MCF 10A (cell line): ENCODE measurements at regions not wholly inside any gene's neighbourhood (a gene's known extent, or its start where the extent isn't known, plus 50 kb on each side); places are given as distances from the start of the nearest gene placed in this dataset.

Experiments
- BruUV-seq: library from RNA; stranded (reverse); fragments of 400-500 nt; replicated peaks from 2 replicates; lab custom pipeline; 2021; lab: Mats Ljungman, UMichigan
- CTCF ChIA-PET: fragments of 300-600 bp; sonication (Branson Sonifier 250); formaldehyde crosslinking; extraction: SDS; loops from one replicate; lab custom pipeline; 2021; ENCODE audit warnings: antibody characterized with exemption, inconsistent platforms; lab: Yijun Ruan, JAX
- POLR2A ChIA-PET: fragments of 300-600, 350-650 bp; sonication (Branson Sonifier 250); formaldehyde crosslinking; extraction: SDS; loops from one replicate; lab custom pipeline; 2020; ENCODE audit warnings: antibody characterized with exemption, inconsistent platforms; lab: Yijun Ruan, JAX
- DNase-seq: peaks from one replicate; pipeline ENCODE4 v3.0.0-alpha.2; 2018; ENCODE audit not compliant: unreplicated experiment
- H3K27ac Mint-ChIP-seq: one replicate; pipeline ENCODE4 v1.8.0; 2022; ENCODE audit warnings: mild to moderate bottlenecking, low read depth, mixed read lengths; ENCODE audit not compliant: unreplicated experiment
- H3K27me3 Mint-ChIP-seq: one replicate; pipeline ENCODE4 v1.8.0; 2022; ENCODE audit warnings: mixed read lengths; ENCODE audit not compliant: insufficient read depth, unreplicated experiment
- H3K36me3 Mint-ChIP-seq: one replicate; pipeline ENCODE4 v1.8.0; 2022; ENCODE audit warnings: mild to moderate bottlenecking, moderate library complexity, mixed read lengths; ENCODE audit not compliant: insufficient read depth, unreplicated experiment
- H3K4me1 Mint-ChIP-seq: one replicate; pipeline ENCODE4 v1.8.0; 2022; ENCODE audit warnings: mixed read lengths; ENCODE audit not compliant: insufficient read depth, unreplicated experiment
- H3K4me3 Mint-ChIP-seq: one replicate; pipeline ENCODE4 v1.8.0; 2022; ENCODE audit warnings: mild to moderate bottlenecking, moderate library complexity, mixed read lengths; ENCODE audit not compliant: unreplicated experiment
- H3K9me3 Mint-ChIP-seq: one replicate; pipeline ENCODE4 v1.8.0; 2022; ENCODE audit warnings: mixed read lengths; ENCODE audit not compliant: unreplicated experiment
- intact Hi-C: fragments of 100-400 bp; cut with micrococcal nuclease; formaldehyde crosslinking; loops from 2 replicates; pipeline ENCODE4 v1.14.1; 2022
- TF ChIP-seq, protein P1 (sequence below): fragments of 200-600 bp; IDR thresholded peaks from one replicate; pipeline ENCODE4 v1.8.0; 2022; ENCODE audit warnings: antibody characterized with exemption, mild to moderate bottlenecking; ENCODE audit not compliant: unreplicated experiment

GRCh38 chr5:74021126-74021525 is 395.1 kb downstream of the ARHGEF28 start:
- Mint-ChIP-seq H3K4me1 (peaks cover 16% of the 10 kb centered on the region), H3K27ac (no peak overlapping the region), H3K4me3 (no peak overlapping the region), H3K27me3 (no peaks in the 10 kb centered on the region), H3K36me3 (peaks cover 8% of the 10 kb centered on the region), H3K9me3 (no peaks in the 10 kb centered on the region)
- CTCF ChIA-PET: no interaction called here
- no peak for DNase-seq
- intact Hi-C loops: no loop called here
- BruUV-seq: no TSS peak
- POLR2A ChIA-PET: interaction anchor here (1.0 kb wide), 1 partner anchor 14 kb away, joined by 4 read pairs; no protein-coding TSS in a partner anchor
- TF ChIP-seq, protein P1, sequence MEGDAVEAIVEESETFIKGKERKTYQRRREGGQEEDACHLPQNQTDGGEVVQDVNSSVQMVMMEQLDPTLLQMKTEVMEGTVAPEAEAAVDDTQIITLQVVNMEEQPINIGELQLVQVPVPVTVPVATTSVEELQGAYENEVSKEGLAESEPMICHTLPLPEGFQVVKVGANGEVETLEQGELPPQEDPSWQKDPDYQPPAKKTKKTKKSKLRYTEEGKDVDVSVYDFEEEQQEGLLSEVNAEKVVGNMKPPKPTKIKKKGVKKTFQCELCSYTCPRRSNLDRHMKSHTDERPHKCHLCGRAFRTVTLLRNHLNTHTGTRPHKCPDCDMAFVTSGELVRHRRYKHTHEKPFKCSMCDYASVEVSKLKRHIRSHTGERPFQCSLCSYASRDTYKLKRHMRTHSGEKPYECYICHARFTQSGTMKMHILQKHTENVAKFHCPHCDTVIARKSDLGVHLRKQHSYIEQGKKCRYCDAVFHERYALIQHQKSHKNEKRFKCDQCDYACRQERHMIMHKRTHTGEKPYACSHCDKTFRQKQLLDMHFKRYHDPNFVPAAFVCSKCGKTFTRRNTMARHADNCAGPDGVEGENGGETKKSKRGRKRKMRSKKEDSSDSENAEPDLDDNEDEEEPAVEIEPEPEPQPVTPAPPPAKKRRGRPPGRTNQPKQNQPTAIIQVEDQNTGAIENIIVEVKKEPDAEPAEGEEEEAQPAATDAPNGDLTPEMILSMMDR: no peak

- no peaks in the 10 kb centered on the region for H3K27me3 Mint-ChIP-seq
- POLR2A ChIA-PET: interaction anchor here (1.0 kb wide), 1 partner anchor 15 kb away, joined by 4 read pairs; no protein-coding TSS in a partner anchor
- no peaks in the 10 kb centered on the region for H3K9me3 Mint-ChIP-seq
- no peak overlapping the region for H3K27ac Mint-ChIP-seq
- BruUV-seq: no TSS peak
- H3K4me3 Mint-ChIP-seq: no peak overlapping the region
- H3K4me1 Mint-ChIP-seq: peaks cover 16% of the 10 kb centered on the region
- H3K36me3 Mint-ChIP-seq: peaks cover 9% of the 10 kb centered on the region
- DNase-seq: no peak
- intact Hi-C loops: no loop called here
- CTCF ChIA-PET: no interaction called here
- TF ChIP-seq, protein P1: no peak
Observed at GRCh38 chr5:74020503-74020902, 394.5 kb downstream of the ARHGEF28 start.

GRCh38 chr5:74019923-74020322 is 393.9 kb downstream of the ARHGEF28 start:
- no peak for DNase-seq
- Mint-ChIP-seq H3K36me3 (peaks cover 9% of the 10 kb centered on the region), H3K4me3 (no peak overlapping the region), H3K27ac (no peak overlapping the region), H3K27me3 (no peaks in the 10 kb centered on the region), H3K4me1 (peaks cover 16% of the 10 kb centered on the region), H3K9me3 (no peaks in the 10 kb centered on the region)
- ChIA-PET CTCF (interaction anchor here (0.6 kb wide), 1 partner anchor 12 kb away, joined by 3 read pairs; no protein-coding TSS in a partner anchor), POLR2A (no interaction called here)
- intact Hi-C loops: no loop called here
- TF ChIP-seq, protein P1: no peak
- no TSS peak for BruUV-seq

DNA sequence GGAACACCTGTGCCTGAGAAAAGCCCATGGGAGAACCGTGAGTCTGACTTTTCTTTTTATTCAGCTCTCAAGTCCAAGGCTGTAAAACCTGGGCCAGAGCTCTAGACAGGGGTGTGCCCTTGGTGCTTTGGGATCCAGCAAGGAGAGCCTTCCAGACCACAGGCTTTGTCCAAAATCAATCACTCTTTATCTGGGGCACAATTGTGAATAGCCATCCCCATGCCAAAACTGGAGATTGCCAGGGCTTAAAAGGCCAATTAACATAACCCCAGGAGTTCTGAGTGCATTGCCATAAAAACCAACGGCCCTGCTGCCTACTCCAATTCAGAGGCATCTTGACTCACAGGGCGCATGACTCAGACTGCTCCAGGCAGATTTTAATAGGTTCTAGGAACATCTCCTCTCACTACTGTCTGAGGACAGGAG is 391.8 kb downstream of the ARHGEF28 start:
- CTCF ChIA-PET: interaction anchor here (1.0 to 1.2 kb wide), 2 partner anchors 16 to 19 kb away, joined by 3 read pairs; no protein-coding TSS in a partner anchor

More for the DNA sequence above, 391.8 kb downstream of the ARHGEF28 start:
- Mint-ChIP-seq H3K9me3 (no peaks in the 10 kb centered on the region), H3K27ac (no peak overlapping the region), H3K4me3 (no peak overlapping the region), H3K4me1 (peaks cover 16% of the 10 kb centered on the region), H3K36me3 (peaks cover 9% of the 10 kb centered on the region), H3K27me3 (no peaks in the 10 kb centered on the region)
- peak; percentile 91 for DNase-seq
- no TSS peak for BruUV-seq
- TF ChIP-seq, protein P1: no peak
- intact Hi-C loops: no loop called here
- POLR2A ChIA-PET: interaction anchor here (1.1 to 2.0 kb wide), 4 partner anchors 10 to 624 kb away, joined by 3 to 5 read pairs (median 4); no protein-coding TSS in a partner anchor
